ENCODE measurements at regions not wholly inside any gene's neighbourhood (a gene's known extent, or its start where the extent isn't known, plus 50 kb on each side); places are given as distances from the start of the nearest gene placed in this dataset.
A peak's percentile ranks its signal among the peaks of the same experiment; 100 is the strongest.

DNA sequence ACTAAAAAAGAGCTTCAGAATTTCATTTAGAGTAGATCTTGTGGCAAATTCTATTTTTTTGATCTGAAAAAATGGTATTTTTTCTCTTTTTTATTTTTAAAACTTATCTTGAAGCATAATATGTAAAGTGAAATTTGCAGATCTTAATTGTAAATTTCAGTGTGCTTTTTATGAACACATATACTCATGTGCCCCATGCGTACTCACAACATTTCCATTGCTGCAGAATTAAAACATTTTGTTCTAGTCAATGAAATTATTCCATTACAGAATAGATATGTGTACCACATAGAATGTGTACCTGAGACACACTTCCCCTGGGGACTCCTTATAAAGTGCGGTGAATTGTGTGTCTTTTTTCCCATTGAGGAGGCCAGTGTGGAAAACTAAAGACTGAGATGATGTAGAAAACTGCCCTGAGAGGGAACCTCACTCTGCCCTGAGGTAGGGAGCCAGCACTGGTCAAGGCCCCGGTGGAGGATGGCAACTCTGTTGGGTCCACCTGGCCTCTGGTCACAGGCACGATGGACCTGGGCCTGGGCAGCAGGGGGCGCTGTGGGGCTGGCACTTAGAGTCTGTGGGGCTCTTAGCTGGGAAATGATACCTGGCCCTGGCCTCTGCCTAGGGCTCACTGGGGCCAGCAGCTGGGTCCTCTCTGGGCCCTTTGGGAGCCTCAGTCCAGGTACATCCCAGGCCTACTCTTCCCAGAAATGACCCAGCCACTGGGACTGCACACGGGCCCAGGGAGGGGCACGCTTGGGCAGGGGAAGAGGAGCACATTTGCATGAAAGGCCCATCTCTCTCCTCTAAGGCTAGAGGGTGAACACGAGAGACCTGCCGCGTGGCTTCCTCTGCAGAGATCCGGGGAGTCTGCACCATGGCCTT lies 77.9 kb upstream of the TOP3B start:
- ChIA-PET CTCF (interaction anchor here (0.6 to 2.0 kb wide), 21 partner anchors 8 to 147 kb away, joined by 3 to 19 read pairs (median 3); no protein-coding TSS in a partner anchor), RAD21 (ENCODE audit: low non-redundant PET in 1 of 2, low total read pairs in 2 of 2, uncharacterized antibody in 2 of 2, unreplicated experiment in 2 of 2) (no interaction called here), POLR2A (no interaction called here)
- Histone ChIP-seq H3K27ac (ENCODE audit: low read depth, low read length) (no peak overlapping the region), H3K36me3 (ENCODE audit: control insufficient read depth in 1 of 2, insufficient read depth in 2 of 2, low read length in 2 of 2) (no peaks in the 10 kb centered on the region), H3K27me3 (ENCODE audit: insufficient read depth, low read length) (peaks cover 8% of the 10 kb centered on the region; the same call in 1 of the 2 replicates), H3K79me2 (ENCODE audit: insufficient read depth, low read length) (no peaks in the 10 kb centered on the region), H3K4me3 (replicated peaks in 1 of 2; ENCODE audit: low read depth in 1 of 2, low read length in 2 of 2) (no peak overlapping the region), H3K9me2 (ENCODE audit: insufficient read depth) (no peaks in the 10 kb centered on the region), H3K9me3 (ENCODE audit: control insufficient read depth in 1 of 2, insufficient read depth in 1 of 2, low read depth in 1 of 2, low read length in 2 of 2) (no peaks in the 10 kb centered on the region), H4K20me1 (ENCODE audit: insufficient read depth) (no peaks in the 10 kb centered on the region), H2AFZ (ENCODE audit: low read depth, low read length, poor library complexity, severe bottlenecking) (no peak overlapping the region), H3K4me1 (ENCODE audit: control insufficient read depth in 1 of 2, insufficient read depth in 2 of 2, low read length in 2 of 2) (no peaks in the 10 kb centered on the region; a peak in 1 of 4 replicates), H3K4me2 (ENCODE audit: low read length) (no peak overlapping the region), H3K9ac (ENCODE audit: low read length) (no peak overlapping the region)
- intact Hi-C loops (cut with micrococcal nuclease), result no loop called here
- ATAC-seq, result peak; percentile 99
- DNase-seq (ENCODE audit: low read depth, low spot score), result peak; percentile 22
- BruUV-seq (replicated peaks), result no TSS peak
- TF ChIP-seq RAD21 (IDR thresholded peaks at IDR 0.05; ENCODE audit: low read depth) (peak; percentile 48; the same call in 1 of the 2 replicates), ZNF274 (IDR thresholded peaks at IDR 0.05; ENCODE audit: low read depth, low read length) (no peak), CBX3 (IDR thresholded peaks at IDR 0.05; ENCODE audit: low read depth) (no peak), CTCF (IDR thresholded peaks at IDR 0.05 in 2 of 3, conservative IDR thresholded peaks at IDR 0.05 in 1 of 3; ENCODE audit: borderline replicate concordance in 1 of 3, insufficient read depth in 1 of 3, low read depth in 2 of 3, low read length in 2 of 3) (peak; percentile 45 to 95 (median 88); a peak in 5 of 6 replicates)
